ENCODE measurements at regions not wholly inside any gene's neighbourhood (a gene's known extent, or its start where the extent isn't known, plus 50 kb on each side); places are given as distances from the start of the nearest gene placed in this dataset.

DNA sequence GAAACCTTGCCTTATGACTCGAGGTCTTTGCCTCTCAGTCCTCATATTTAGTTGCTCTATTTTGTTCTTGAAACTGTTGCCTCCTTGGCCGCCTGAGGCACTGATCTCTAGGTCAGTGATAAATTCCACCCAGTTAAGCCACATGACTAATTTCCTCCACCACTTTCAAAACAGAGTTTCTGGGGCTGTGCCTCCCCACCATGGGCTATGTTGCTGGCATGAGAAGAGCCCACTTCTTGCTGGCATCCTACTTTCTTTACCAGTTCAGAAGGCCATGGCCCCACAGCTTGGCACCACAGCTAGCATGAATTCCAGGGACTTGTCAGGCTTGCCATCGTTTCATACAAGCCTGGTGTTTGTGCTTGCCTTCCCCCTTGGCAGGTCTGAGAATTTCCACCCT is 361.4 kb upstream of the JAG1 start (continued):
- TF ChIP-seq, protein P1, sequence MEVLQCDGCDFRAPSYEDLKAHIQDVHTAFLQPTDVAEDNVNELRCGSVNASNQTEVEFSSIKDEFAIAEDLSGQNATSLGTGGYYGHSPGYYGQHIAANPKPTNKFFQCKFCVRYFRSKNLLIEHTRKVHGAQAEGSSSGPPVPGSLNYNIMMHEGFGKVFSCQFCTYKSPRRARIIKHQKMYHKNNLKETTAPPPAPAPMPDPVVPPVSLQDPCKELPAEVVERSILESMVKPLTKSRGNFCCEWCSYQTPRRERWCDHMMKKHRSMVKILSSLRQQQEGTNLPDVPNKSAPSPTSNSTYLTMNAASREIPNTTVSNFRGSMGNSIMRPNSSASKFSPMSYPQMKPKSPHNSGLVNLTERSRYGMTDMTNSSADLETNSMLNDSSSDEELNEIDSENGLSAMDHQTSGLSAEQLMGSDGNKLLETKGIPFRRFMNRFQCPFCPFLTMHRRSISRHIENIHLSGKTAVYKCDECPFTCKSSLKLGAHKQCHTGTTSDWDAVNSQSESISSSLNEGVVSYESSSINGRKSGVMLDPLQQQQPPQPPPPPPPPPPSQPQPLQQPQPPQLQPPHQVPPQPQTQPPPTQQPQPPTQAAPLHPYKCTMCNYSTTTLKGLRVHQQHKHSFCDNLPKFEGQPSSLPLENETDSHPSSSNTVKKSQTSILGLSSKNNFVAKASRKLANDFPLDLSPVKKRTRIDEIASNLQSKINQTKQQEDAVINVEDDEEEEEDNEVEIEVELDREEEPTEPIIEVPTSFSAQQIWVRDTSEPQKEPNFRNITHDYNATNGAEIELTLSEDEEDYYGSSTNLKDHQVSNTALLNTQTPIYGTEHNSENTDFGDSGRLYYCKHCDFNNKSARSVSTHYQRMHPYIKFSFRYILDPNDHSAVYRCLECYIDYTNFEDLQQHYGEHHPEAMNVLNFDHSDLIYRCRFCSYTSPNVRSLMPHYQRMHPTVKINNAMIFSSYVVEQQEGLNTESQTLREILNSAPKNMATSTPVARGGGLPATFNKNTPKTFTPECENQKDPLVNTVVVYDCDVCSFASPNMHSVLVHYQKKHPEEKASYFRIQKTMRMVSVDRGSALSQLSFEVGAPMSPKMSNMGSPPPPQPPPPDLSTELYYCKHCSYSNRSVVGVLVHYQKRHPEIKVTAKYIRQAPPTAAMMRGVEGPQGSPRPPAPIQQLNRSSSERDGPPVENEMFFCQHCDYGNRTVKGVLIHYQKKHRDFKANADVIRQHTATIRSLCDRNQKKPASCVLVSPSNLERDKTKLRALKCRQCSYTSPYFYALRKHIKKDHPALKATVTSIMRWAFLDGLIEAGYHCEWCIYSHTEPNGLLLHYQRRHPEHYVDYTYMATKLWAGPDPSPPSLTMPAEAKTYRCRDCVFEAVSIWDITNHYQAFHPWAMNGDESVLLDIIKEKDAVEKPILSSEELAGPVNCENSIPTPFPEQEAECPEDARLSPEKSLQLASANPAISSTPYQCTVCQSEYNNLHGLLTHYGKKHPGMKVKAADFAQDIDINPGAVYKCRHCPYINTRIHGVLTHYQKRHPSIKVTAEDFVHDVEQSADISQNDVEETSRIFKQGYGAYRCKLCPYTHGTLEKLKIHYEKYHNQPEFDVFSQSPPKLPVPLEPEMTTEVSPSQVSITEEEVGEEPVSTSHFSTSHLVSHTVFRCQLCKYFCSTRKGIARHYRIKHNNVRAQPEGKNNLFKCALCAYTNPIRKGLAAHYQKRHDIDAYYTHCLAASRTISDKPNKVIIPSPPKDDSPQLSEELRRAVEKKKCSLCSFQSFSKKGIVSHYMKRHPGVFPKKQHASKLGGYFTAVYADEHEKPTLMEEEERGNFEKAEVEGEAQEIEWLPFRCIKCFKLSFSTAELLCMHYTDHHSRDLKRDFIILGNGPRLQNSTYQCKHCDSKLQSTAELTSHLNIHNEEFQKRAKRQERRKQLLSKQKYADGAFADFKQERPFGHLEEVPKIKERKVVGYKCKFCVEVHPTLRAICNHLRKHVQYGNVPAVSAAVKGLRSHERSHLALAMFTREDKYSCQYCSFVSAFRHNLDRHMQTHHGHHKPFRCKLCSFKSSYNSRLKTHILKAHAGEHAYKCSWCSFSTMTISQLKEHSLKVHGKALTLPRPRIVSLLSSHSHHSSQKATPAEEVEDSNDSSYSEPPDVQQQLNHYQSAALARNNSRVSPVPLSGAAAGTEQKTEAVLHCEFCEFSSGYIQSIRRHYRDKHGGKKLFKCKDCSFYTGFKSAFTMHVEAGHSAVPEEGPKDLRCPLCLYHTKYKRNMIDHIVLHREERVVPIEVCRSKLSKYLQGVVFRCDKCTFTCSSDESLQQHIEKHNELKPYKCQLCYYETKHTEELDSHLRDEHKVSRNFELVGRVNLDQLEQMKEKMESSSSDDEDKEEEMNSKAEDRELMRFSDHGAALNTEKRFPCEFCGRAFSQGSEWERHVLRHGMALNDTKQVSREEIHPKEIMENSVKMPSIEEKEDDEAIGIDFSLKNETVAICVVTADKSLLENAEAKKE (CRISPR knock-in tag; IDR thresholded peaks at IDR 0.05), result no peak
- TF ChIP-seq JUNB (IDR thresholded peaks at IDR 0.05; ENCODE audit: unreplicated experiment), result no peak
- no peak for TF ChIP-seq NANOG (IDR thresholded peaks at IDR 0.05; ENCODE audit: borderline replicate concordance)
- no peak for TF ChIP-seq STAT1 (IDR thresholded peaks at IDR 0.05; ENCODE audit: unreplicated experiment)
- TF ChIP-seq EZH2phosphoT487 (IDR thresholded peaks at IDR 0.05; ENCODE audit: unreplicated experiment), result no peak
- TF ChIP-seq EZH2 (IDR thresholded peaks at IDR 0.05; ENCODE audit: low read depth, unreplicated experiment), result no peak
- no peak for TF ChIP-seq CREB1 (CRISPR knock-in tag; IDR thresholded peaks at IDR 0.05; ENCODE audit: low read depth)

DNA sequence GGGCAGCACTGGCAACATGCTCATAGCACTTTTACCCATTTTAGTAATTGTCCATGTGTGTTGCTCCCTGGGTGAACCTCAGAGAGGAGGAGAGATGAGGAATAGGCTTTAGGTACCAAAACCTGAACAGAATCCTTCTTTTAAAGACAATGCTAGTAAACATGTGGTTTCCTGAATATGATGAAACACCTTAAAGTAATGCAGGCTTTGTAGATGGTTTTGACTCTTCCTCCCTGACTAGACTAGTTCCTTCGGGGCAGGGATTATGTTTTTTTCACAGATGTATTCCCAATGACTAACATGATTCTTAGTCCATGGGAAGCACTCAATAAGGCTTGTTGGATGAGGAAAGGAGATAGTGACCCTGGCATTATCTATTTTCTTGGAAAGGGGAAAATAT is 367.6 kb upstream of the JAG1 start:
- no peaks in the 10 kb centered on the region for H3K4me1 Mint-ChIP-seq
- Histone ChIP-seq H3K9me2 (ENCODE audit: insufficient read depth) (peaks cover 38% of the 10 kb centered on the region), H4K20me1 (replicated peaks; ENCODE audit: insufficient read depth) (no peaks in the 10 kb centered on the region), H3K27me3 (ENCODE audit: insufficient read depth) (no peaks in the 10 kb centered on the region), H3K79me2 (replicated peaks; ENCODE audit: insufficient read depth) (no peaks in the 10 kb centered on the region), H3K36me3 (ENCODE audit: insufficient read depth) (no peaks in the 10 kb centered on the region), H3K4me2 (no peak overlapping the region), H3F3A (replicated peaks; ENCODE audit: low read depth) (no peaks in the 10 kb centered on the region), H3K4me1 (ENCODE audit: insufficient read depth) (no peaks in the 10 kb centered on the region), H2AFZ (no peak overlapping the region), H3K27ac (ENCODE audit: low read depth) (no peak overlapping the region), H3K4me3 (no peak overlapping the region)
- no peaks in the 10 kb centered on the region for H3K36me3 Mint-ChIP-seq (ENCODE audit: low read depth)
- H3K9me3 Mint-ChIP-seq, result no peaks in the 10 kb centered on the region
- H3K27ac Mint-ChIP-seq, result no peak overlapping the region
- DNase-seq (ENCODE audit: low spot score), result no peak
- H3K4me3 Mint-ChIP-seq, result no peak overlapping the region
- H3K27me3 Mint-ChIP-seq (ENCODE audit: insufficient read depth, low read depth, poor library complexity), result no peaks in the 10 kb centered on the region
- ATAC-seq, result no peak
- no peak for TF ChIP-seq POLR2AphosphoS5 (IDR thresholded peaks at IDR 0.05; ENCODE audit: low read depth)
- TF ChIP-seq, protein P2, sequence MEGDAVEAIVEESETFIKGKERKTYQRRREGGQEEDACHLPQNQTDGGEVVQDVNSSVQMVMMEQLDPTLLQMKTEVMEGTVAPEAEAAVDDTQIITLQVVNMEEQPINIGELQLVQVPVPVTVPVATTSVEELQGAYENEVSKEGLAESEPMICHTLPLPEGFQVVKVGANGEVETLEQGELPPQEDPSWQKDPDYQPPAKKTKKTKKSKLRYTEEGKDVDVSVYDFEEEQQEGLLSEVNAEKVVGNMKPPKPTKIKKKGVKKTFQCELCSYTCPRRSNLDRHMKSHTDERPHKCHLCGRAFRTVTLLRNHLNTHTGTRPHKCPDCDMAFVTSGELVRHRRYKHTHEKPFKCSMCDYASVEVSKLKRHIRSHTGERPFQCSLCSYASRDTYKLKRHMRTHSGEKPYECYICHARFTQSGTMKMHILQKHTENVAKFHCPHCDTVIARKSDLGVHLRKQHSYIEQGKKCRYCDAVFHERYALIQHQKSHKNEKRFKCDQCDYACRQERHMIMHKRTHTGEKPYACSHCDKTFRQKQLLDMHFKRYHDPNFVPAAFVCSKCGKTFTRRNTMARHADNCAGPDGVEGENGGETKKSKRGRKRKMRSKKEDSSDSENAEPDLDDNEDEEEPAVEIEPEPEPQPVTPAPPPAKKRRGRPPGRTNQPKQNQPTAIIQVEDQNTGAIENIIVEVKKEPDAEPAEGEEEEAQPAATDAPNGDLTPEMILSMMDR (conservative IDR thresholded peaks at IDR 0.05; ENCODE audit: low read depth in 2 of 2), result no peak
- no peak for TF ChIP-seq EZH2 (IDR thresholded peaks at IDR 0.05; ENCODE audit: low read depth, unreplicated experiment)
- no peak for TF ChIP-seq JUNB (IDR thresholded peaks at IDR 0.05; ENCODE audit: unreplicated experiment)
- TF ChIP-seq ZNF114 (CRISPR knock-in tag; IDR thresholded peaks at IDR 0.05), result no peak
- no peak for TF ChIP-seq EZH2phosphoT487 (IDR thresholded peaks at IDR 0.05; ENCODE audit: unreplicated experiment)
- no peak for TF ChIP-seq ZNF331 (CRISPR knock-in tag; IDR thresholded peaks at IDR 0.05; ENCODE audit: low read depth)
- no peak for TF ChIP-seq STAT1 (IDR thresholded peaks at IDR 0.05; ENCODE audit: unreplicated experiment)
- no peak for TF ChIP-seq CREB1 (CRISPR knock-in tag; IDR thresholded peaks at IDR 0.05; ENCODE audit: low read depth)
- TF ChIP-seq, protein P3, sequence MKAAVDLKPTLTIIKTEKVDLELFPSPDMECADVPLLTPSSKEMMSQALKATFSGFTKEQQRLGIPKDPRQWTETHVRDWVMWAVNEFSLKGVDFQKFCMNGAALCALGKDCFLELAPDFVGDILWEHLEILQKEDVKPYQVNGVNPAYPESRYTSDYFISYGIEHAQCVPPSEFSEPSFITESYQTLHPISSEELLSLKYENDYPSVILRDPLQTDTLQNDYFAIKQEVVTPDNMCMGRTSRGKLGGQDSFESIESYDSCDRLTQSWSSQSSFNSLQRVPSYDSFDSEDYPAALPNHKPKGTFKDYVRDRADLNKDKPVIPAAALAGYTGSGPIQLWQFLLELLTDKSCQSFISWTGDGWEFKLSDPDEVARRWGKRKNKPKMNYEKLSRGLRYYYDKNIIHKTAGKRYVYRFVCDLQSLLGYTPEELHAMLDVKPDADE (IDR thresholded peaks at IDR 0.05), result no peak

Data from GM23338 (cell line).